A549 (cell line): ENCODE measurements at regions not wholly inside any gene's neighbourhood (a gene's known extent, or its start where the extent isn't known, plus 50 kb on each side); places are given as distances from the start of the nearest gene placed in this dataset.

Source experiments
- ATAC-seq, 2 experiments: fragments of 200-7000 bp in 1 of 2; fragments of >200 bp in 1 of 2; cut with Nextera tagmentation in 1 of 2; cut with Tn5 transposase in 1 of 2; 3 replicates each; pipeline versions ENCODE4 v1.8.0 to v1.9.1; 2018 to 2020; ENCODE audit warnings: mild to moderate bottlenecking in 1 of 2, moderate library complexity in 1 of 2
- CTCF ChIA-PET: fragments of 300-600 bp; sonication (Branson Sonifier 250); formaldehyde crosslinking; extraction: SDS; loops from one replicate; lab custom pipeline; 2021; ENCODE audit warnings: antibody characterized with exemption, inconsistent platforms; lab: Yijun Ruan, JAX
- POLR2A ChIA-PET: fragments of 350-600 bp; formaldehyde crosslinking; extraction: SDS; loops from one replicate; lab custom pipeline; 2021; ENCODE audit warnings: antibody characterized with exemption, inconsistent platforms; lab: Yijun Ruan, JAX
- DNase-seq, 2 experiments: peaks; one replicate each; pipeline versions ENCODE4 v3.0.0 to v3.0.0-alpha.2; 2011 to 2016; ENCODE audit warnings: low read depth in 1 of 2, low spot score in 1 of 2
- FAIRE-seq: peaks from 2 replicates; lab custom pipeline; 2011; peaks lifted over from hg19 to GRCh38; lab: Jason Lieb, UNC
- H3K27ac ChIP-seq, 2 experiments: fragments of >200 bp; sonication (Bioruptor Twin); formaldehyde crosslinking; 3 replicates each; pipeline ENCODE4 v1.5.1; 2016 to 2017
- H3K4me1 ChIP-seq: fragments of >200 bp; sonication (Bioruptor Twin); formaldehyde crosslinking; 3 replicates; pipeline ENCODE4 v1.6.1; 2016
- H3K4me2 ChIP-seq: fragments of >200 bp; sonication (Bioruptor Twin); formaldehyde crosslinking; 3 replicates; pipeline ENCODE4 v1.6.1; 2016
- H3K4me3 ChIP-seq: fragments of >200 bp; sonication (Bioruptor Twin); formaldehyde crosslinking; 3 replicates; pipeline ENCODE4 v1.5.1; 2016
- H3K9me3 ChIP-seq: fragments of >200 bp; sonication (Bioruptor Twin); formaldehyde crosslinking; 3 replicates; pipeline ENCODE4 v1.6.1; 2016
- CHD4 ChIP-seq: fragments of 200-600 bp; sonication (generic); IDR thresholded peaks from 2 replicates; pipeline ENCODE4 v1.6.1; 2016; ENCODE audit warnings: antibody characterized with exemption, mild to moderate bottlenecking, borderline replicate concordance
- EHMT2 ChIP-seq: fragments of 200-600 bp; sonication (generic); IDR thresholded peaks from 2 replicates; pipeline ENCODE4 v1.6.1; 2016; ENCODE audit warnings: antibody characterized with exemption, low read depth, mild to moderate bottlenecking, moderate library complexity
- FOSL2 ChIP-seq, 2 experiments: fragments of 450-650 bp in 1 of 2; fragments of >200 bp in 1 of 2; sonication (Bioruptor Twin) in 1 of 2; formaldehyde crosslinking; IDR thresholded peaks; 2 replicates each; pipeline versions ENCODE4 v1.5.0 to v1.6.1; 2016 to 2020; ENCODE audit warnings: mild to moderate bottlenecking in 1 of 2, moderate library complexity in 1 of 2
- FOXS1 ChIP-seq: fragments of 250-450 bp; sonication (Bioruptor Pico); IDR thresholded peaks from 2 replicates; pipeline ENCODE4 v1.5.0; 2020; ENCODE audit warnings: mild to moderate bottlenecking, moderate library complexity
- HEYL ChIP-seq: fragments of 250-450 bp; sonication (Bioruptor Pico); IDR thresholded peaks from 2 replicates; pipeline ENCODE4 v1.8.0; 2021; ENCODE audit warnings: mild to moderate bottlenecking, moderate library complexity
- HMGXB4 ChIP-seq: fragments of 250-450 bp; sonication (Bioruptor Pico); IDR thresholded peaks from 2 replicates; pipeline ENCODE4 v1.5.0; 2021; ENCODE audit warnings: mild to moderate bottlenecking, moderate library complexity, borderline replicate concordance
- KDM1A ChIP-seq: fragments of 200-600 bp; sonication (generic); IDR thresholded peaks from 2 replicates; pipeline ENCODE4 v1.6.1; 2016; ENCODE audit warnings: low read depth, mild to moderate bottlenecking
- MAFK ChIP-seq: fragments of 450-650 bp; IDR thresholded peaks from 2 replicates; pipeline ENCODE4 v1.6.1; 2014; ENCODE audit not compliant: partially characterized antibody
- NFE2L2 ChIP-seq: fragments of 150-350 bp; conservative IDR thresholded peaks from 2 replicates; pipeline ENCODE4 v1.6.1; 2014; ENCODE audit warnings: low read length
- RNF2 ChIP-seq: fragments of 200-600 bp; sonication (generic); IDR thresholded peaks from 2 replicates; pipeline ENCODE4 v1.6.1; 2016; ENCODE audit warnings: low read depth, mild to moderate bottlenecking, antibody characterized with exemption, moderate library complexity, borderline replicate concordance
- ZNF302 ChIP-seq: fragments of 250-450 bp; sonication (Bioruptor Pico); IDR thresholded peaks from 2 replicates; pipeline ENCODE4 v1.9.0; 2021; ENCODE audit warnings: inconsistent platforms, mild to moderate bottlenecking, moderate library complexity
- WGBS: methylation state at CpG from one replicate; pipeline ENCODE4 v1.1.6; 2017; ENCODE audit errors: missing lambda C conversion rate; 5-methylcytosine and 5-hydroxymethylcytosine counted together
- TF ChIP-seq, protein P1 (sequence below): fragments of 200-600 bp; sonication (generic); IDR thresholded peaks from 2 replicates; pipeline ENCODE4 v1.6.1; 2016; ENCODE audit warnings: antibody characterized with exemption, mild to moderate bottlenecking, moderate library complexity
- TF ChIP-seq, protein P2 (sequence below): fragments of >200 bp; sonication (Bioruptor Twin); formaldehyde crosslinking; IDR thresholded peaks from 2 replicates; pipeline ENCODE4 v1.6.1; 2016
- TF ChIP-seq, protein P3 (sequence below): fragments of 250-450 bp; sonication (Bioruptor Pico); IDR thresholded peaks from 2 replicates; pipeline ENCODE4 v1.5.0; 2020; ENCODE audit warnings: low read depth, mild to moderate bottlenecking, moderate library complexity

DNA sequence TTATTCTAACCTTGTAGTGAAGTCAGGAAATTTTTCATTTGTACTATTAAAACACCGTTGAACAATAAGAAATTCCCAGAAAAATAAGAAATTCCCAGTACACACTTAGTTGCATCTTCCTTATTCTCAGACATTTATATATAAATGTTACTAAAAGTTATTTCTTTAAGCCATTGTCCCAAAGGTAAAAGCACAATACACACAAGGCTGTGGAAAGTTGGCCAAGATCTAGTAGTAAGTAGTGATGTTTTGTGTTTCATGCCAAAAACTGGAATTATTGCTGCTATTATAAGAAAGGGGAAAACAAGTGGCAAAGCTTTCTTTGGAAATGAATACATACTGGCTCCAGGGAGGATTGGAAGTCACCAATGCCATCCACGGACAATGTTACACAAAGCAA, 802.5 kb upstream of the DPPA4 start:
- Histone ChIP-seq H3K27ac (no peak overlapping the region), H3K4me3 (no peak overlapping the region), H3K9me3 (no peaks in the 10 kb centered on the region)
- POLR2A ChIA-PET, result no interaction called here
- CTCF ChIA-PET, result no interaction called here
- TF ChIP-seq, protein P1, sequence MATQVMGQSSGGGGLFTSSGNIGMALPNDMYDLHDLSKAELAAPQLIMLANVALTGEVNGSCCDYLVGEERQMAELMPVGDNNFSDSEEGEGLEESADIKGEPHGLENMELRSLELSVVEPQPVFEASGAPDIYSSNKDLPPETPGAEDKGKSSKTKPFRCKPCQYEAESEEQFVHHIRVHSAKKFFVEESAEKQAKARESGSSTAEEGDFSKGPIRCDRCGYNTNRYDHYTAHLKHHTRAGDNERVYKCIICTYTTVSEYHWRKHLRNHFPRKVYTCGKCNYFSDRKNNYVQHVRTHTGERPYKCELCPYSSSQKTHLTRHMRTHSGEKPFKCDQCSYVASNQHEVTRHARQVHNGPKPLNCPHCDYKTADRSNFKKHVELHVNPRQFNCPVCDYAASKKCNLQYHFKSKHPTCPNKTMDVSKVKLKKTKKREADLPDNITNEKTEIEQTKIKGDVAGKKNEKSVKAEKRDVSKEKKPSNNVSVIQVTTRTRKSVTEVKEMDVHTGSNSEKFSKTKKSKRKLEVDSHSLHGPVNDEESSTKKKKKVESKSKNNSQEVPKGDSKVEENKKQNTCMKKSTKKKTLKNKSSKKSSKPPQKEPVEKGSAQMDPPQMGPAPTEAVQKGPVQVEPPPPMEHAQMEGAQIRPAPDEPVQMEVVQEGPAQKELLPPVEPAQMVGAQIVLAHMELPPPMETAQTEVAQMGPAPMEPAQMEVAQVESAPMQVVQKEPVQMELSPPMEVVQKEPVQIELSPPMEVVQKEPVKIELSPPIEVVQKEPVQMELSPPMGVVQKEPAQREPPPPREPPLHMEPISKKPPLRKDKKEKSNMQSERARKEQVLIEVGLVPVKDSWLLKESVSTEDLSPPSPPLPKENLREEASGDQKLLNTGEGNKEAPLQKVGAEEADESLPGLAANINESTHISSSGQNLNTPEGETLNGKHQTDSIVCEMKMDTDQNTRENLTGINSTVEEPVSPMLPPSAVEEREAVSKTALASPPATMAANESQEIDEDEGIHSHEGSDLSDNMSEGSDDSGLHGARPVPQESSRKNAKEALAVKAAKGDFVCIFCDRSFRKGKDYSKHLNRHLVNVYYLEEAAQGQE, result no peak
- TF ChIP-seq KDM1A, result no peak
- TF ChIP-seq FOXS1 (CRISPR knock-in tag), result no peak
- no peak for TF ChIP-seq NFE2L2
- TF ChIP-seq FOSL2 (IDR thresholded peaks at IDR 0.05), result no peak
- TF ChIP-seq FOSL2 (CRISPR knock-in tag; IDR thresholded peaks at IDR 0.05), result no peak
- TF ChIP-seq, protein P2, sequence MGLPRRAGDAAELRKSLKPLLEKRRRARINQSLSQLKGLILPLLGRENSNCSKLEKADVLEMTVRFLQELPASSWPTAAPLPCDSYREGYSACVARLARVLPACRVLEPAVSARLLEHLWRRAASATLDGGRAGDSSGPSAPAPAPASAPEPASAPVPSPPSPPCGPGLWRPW, result no peak
- TF ChIP-seq CHD4, result no peak
- TF ChIP-seq EHMT2, result no peak
- TF ChIP-seq, protein P3, sequence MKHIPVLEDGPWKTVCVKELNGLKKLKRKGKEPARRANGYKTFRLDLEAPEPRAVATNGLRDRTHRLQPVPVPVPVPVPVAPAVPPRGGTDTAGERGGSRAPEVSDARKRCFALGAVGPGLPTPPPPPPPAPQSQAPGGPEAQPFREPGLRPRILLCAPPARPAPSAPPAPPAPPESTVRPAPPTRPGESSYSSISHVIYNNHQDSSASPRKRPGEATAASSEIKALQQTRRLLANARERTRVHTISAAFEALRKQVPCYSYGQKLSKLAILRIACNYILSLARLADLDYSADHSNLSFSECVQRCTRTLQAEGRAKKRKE, result no peak
- TF ChIP-seq, all 56 proteins: peak for 0
- Histone ChIP-seq H3K4me1 (0 out of 3 replicates have a peak, but pooled peaks cover 3% of the 10 kb centered on the region), H3K4me2 (no peak overlapping the region)
- WGBS, result 46% methylated on average over 2 of the region's 2 CpGs
- FAIRE-seq (no peak), ATAC-seq (no peak), DNase-seq (no peak)

- no peak for FAIRE-seq
- Histone ChIP-seq H3K9me3 (no peaks in the 10 kb centered on the region), H3K4me1 (no peaks in the 10 kb centered on the region), H3K27ac (no peak overlapping the region), H3K4me3 (no peak overlapping the region), H3K4me2 (no peak overlapping the region)
- ATAC-seq, result no peak
- CTCF ChIA-PET, result no interaction called here
- DNase-seq, result no peak
- POLR2A ChIA-PET, result no interaction called here
- no peak for TF ChIP-seq RNF2
- peak; percentile 93 for TF ChIP-seq MAFK
These were observed 812.4 kb upstream of the DPPA4 start for GRCh38 chr3:110149763-110150162.

DNA sequence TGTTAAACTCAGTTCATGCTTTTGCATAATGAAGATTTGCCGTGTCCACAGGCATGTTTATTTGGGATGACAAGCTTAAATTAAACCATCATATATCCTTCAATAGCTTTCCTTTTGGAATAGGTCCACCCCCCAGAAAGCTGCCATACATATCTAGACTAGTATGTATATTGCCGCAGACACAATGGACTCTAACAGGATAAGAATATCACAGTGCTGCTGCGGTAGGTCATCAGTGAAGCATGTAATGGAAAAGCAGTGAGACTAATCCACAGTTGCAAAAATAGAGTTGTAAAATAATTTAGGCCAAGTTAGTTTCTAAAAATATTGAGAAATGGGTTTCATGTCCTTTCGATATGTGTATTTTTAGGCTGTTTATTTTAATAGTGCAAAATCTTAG, 819.9 kb upstream of the DPPA4 start:
- no peak overlapping the region for H3K4me3 ChIP-seq
- ChIA-PET POLR2A (no interaction called here), CTCF (no interaction called here)
- H3K4me1 ChIP-seq, result no peaks in the 10 kb centered on the region
- TF ChIP-seq ZNF302 (CRISPR knock-in tag) (no peak), HEYL (CRISPR knock-in tag) (no peak), HMGXB4 (CRISPR knock-in tag) (no peak)
- ATAC-seq, result no peak
- no peak for DNase-seq
- H3K27ac ChIP-seq, result no peak overlapping the region
- no peak overlapping the region for H3K4me2 ChIP-seq
- no peak for FAIRE-seq
- no peaks in the 10 kb centered on the region for H3K9me3 ChIP-seq
- 94% methylated on average over 4 of the region's 4 CpGs for WGBS
